Nephron (organoid): ENCODE measurements at regions not wholly inside any gene's neighbourhood (a gene's known extent, or its start where the extent isn't known, plus 50 kb on each side); places are given as distances from the start of the nearest gene placed in this dataset.

Source experiments
- H3K27ac Mint-ChIP-seq, 3 experiments: 2 replicates each; pipeline ENCODE4 v1.8.0; 2020; ENCODE audit warnings: mixed read lengths in 3 of 3, mild to moderate bottlenecking in 2 of 3, moderate library complexity in 1 of 3
- H3K27me3 Mint-ChIP-seq: 2 replicates; pipeline ENCODE4 v1.8.0; 2021; ENCODE audit warnings: low read depth, mild to moderate bottlenecking, moderate library complexity, mixed read lengths
- H3K36me3 Mint-ChIP-seq: 2 replicates; pipeline ENCODE4 v1.8.0; 2020; ENCODE audit warnings: low read depth, mixed read lengths
- H3K4me1 Mint-ChIP-seq: 2 replicates; pipeline ENCODE4 v1.8.0; 2020; ENCODE audit warnings: mixed read lengths
- H3K4me3 Mint-ChIP-seq, 3 experiments: 2 replicates each; pipeline ENCODE4 v1.8.0; 2020; ENCODE audit warnings: mild to moderate bottlenecking in 3 of 3, mixed read lengths in 3 of 3, moderate library complexity in 2 of 3
- H3K9me3 Mint-ChIP-seq: 2 replicates; pipeline ENCODE4 v1.8.0; 2020; ENCODE audit warnings: mixed read lengths
- CTCF ChIP-seq, 3 experiments: fragments of 200-600 bp; sonication (generic); IDR thresholded peaks; one replicate each; pipeline ENCODE4 v1.5.0; 2021; ENCODE audit warnings: antibody characterized with exemption in 3 of 3; ENCODE audit not compliant: unreplicated experiment in 3 of 3

- H3K9me3 Mint-ChIP-seq = no peaks in the 10 kb centered on the region
- H3K27ac Mint-ChIP-seq = no peak overlapping the region
- peaks cover 27% of the 10 kb centered on the region for H3K4me1 Mint-ChIP-seq
- no peak overlapping the region for H3K4me3 Mint-ChIP-seq
- no peaks in the 10 kb centered on the region for H3K36me3 Mint-ChIP-seq
- no peak for TF ChIP-seq CTCF (IDR thresholded peaks at IDR 0.05; ENCODE audit: unreplicated experiment in 3 of 3)
- H3K27me3 Mint-ChIP-seq = peaks cover 25% of the 10 kb centered on the region
These were observed 81.8 kb upstream of the HPCAL1 start for GRCh38 chr2:10220902-10221391.

GRCh38 chr2:10221443-10221842, 81.3 kb upstream of the HPCAL1 start:
- H3K36me3 Mint-ChIP-seq = no peaks in the 10 kb centered on the region
- H3K27ac Mint-ChIP-seq = no peak overlapping the region
- peaks cover 25% of the 10 kb centered on the region for H3K27me3 Mint-ChIP-seq
- no peaks in the 10 kb centered on the region for H3K9me3 Mint-ChIP-seq
- peaks cover 32% of the 10 kb centered on the region for H3K4me1 Mint-ChIP-seq
- no peak overlapping the region for H3K4me3 Mint-ChIP-seq
- TF ChIP-seq CTCF (IDR thresholded peaks at IDR 0.05; ENCODE audit: unreplicated experiment in 3 of 3) = no peak

- Mint-ChIP-seq H3K36me3 (no peaks in the 10 kb centered on the region), H3K9me3 (no peaks in the 10 kb centered on the region), H3K27me3 (peaks cover 19% of the 10 kb centered on the region), H3K4me1 (peaks cover 28% of the 10 kb centered on the region), H3K4me3 (no peak overlapping the region), H3K27ac (no peak overlapping the region)
- TF ChIP-seq CTCF (IDR thresholded peaks at IDR 0.05; ENCODE audit: unreplicated experiment in 3 of 3) = no peak
These were observed 80.5 kb upstream of the HPCAL1 start for GRCh38 chr2:10221976-10222870.

GRCh38 chr2:10223471-10223870, 79.2 kb upstream of the HPCAL1 start:
- Mint-ChIP-seq H3K9me3 (no peaks in the 10 kb centered on the region), H3K36me3 (no peaks in the 10 kb centered on the region), H3K4me1 (peaks cover 37% of the 10 kb centered on the region), H3K27me3 (peaks cover 19% of the 10 kb centered on the region), H3K27ac (no peak overlapping the region), H3K4me3 (no peak overlapping the region)
- TF ChIP-seq CTCF (IDR thresholded peaks at IDR 0.05; ENCODE audit: unreplicated experiment in 3 of 3) = no peak

GRCh38 chr2:10223932-10224720, 78.6 kb upstream of the HPCAL1 start:
- TF ChIP-seq CTCF (IDR thresholded peaks at IDR 0.05; ENCODE audit: unreplicated experiment in 3 of 3) = no peak
- Mint-ChIP-seq H3K4me3 (peak overlapping the region in 1 of 3 experiments; percentile 17), H3K36me3 (no peaks in the 10 kb centered on the region), H3K27me3 (peaks cover 19% of the 10 kb centered on the region), H3K4me1 (peaks cover 39% of the 10 kb centered on the region), H3K27ac (peak overlapping the region in 1 of 3 experiments; percentile 49), H3K9me3 (no peaks in the 10 kb centered on the region)
